Breast epithelium (tissue), 3 donors: ENCODE measurements at regions not wholly inside any gene's neighbourhood (a gene's known extent, or its start where the extent isn't known, plus 50 kb on each side); places are given as distances from the start of the nearest gene placed in this dataset.

ENCODE experiments used
- POLR2A ChIP-seq: fragments of 450-650 bp; IDR thresholded peaks from one replicate; pipeline ENCODE4 v1.6.1; 2016; ENCODE audit warnings: antibody characterized with exemption, mild to moderate bottlenecking, moderate library complexity
- POLR2AphosphoS5 ChIP-seq, 3 donors: sonication (generic); formaldehyde crosslinking; IDR thresholded peaks; one replicate each; pipeline ENCODE4 v1.6.1; 2017; ENCODE audit warnings: antibody characterized with exemption in 3 of 3
- TF ChIP-seq, protein P1 (sequence below), 3 donors: fragments of 450-650 bp; IDR thresholded peaks; one replicate each; pipeline ENCODE4 v1.5.1; 2016 to 2017; ENCODE audit warnings: antibody characterized with exemption in 3 of 3, mild to moderate bottlenecking in 3 of 3, moderate library complexity in 3 of 3

DNA sequence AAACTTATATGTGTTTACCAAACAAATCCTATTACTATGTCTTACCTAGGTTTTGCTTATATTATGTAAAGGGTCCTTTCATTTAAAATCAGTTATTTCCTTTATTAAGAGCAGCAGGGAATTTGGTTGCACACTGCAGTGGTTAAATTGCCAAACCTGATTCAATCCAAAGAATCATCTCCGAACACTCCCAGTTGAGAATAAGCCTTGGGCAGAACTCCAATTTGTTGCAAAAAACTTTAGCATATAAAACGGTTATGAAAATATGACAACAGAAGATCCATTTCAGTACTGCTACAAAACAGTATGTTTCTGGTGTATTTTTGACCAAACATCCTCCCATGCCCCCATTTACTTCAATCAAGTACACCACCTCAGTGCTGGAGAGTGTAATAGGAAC, 587.0 kb upstream of the GRAMD2B start:
- TF ChIP-seq, protein P1, sequence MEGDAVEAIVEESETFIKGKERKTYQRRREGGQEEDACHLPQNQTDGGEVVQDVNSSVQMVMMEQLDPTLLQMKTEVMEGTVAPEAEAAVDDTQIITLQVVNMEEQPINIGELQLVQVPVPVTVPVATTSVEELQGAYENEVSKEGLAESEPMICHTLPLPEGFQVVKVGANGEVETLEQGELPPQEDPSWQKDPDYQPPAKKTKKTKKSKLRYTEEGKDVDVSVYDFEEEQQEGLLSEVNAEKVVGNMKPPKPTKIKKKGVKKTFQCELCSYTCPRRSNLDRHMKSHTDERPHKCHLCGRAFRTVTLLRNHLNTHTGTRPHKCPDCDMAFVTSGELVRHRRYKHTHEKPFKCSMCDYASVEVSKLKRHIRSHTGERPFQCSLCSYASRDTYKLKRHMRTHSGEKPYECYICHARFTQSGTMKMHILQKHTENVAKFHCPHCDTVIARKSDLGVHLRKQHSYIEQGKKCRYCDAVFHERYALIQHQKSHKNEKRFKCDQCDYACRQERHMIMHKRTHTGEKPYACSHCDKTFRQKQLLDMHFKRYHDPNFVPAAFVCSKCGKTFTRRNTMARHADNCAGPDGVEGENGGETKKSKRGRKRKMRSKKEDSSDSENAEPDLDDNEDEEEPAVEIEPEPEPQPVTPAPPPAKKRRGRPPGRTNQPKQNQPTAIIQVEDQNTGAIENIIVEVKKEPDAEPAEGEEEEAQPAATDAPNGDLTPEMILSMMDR (IDR thresholded peaks at IDR 0.05), result no peak
- TF ChIP-seq POLR2AphosphoS5 (IDR thresholded peaks at IDR 0.05) (no peak), POLR2A (no peak)
